ENCODE measurements at regions not wholly inside any gene's neighbourhood (a gene's known extent, or its start where the extent isn't known, plus 50 kb on each side); places are given as distances from the start of the nearest gene placed in this dataset.

DNA sequence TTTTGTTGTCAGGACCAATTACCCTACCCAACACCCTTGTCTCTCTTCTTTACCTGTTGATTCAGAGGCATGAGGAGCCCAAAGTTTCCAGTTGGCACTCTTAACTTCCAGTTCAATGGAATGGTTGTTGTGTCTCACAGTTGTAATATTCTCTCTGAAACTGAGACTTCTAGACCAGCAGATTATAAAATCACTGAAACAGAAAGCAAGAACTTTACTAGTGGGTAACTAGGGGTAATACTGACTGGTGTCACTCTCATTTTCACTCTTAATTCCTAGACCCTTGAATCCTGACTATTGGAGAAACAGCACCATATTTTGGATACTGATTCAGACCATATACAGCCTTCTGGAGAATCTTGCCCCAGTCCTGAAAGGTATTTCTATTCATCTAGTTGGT, 140.2 kb upstream of the MMS22L start:
- H3K14ac ChIP-seq (ENCODE audit: insufficient read length) = no peak overlapping the region
- H3K36me3 ChIP-seq (ENCODE audit: control insufficient read depth in 2 of 4, insufficient read depth in 4 of 4, low read length in 3 of 4) = no peaks in the 10 kb centered on the region
- CTCF ChIA-PET (ENCODE audit: partially characterized antibody) = no interaction called here
- no peaks in the 10 kb centered on the region for H3K4me1 ChIP-seq (replicated peaks in 1 of 4; ENCODE audit: control insufficient read depth in 3 of 4, insufficient read depth in 4 of 4, low read length in 3 of 4)
- H2BK12ac ChIP-seq (ENCODE audit: low read depth, low read length) = no peak overlapping the region
- no peak overlapping the region for H2BK120ac ChIP-seq (replicated peaks; ENCODE audit: low read depth, low read length)
- H3K79me2 ChIP-seq (ENCODE audit: control insufficient read depth in 1 of 2, insufficient read depth in 2 of 2, low read length in 2 of 2) = no peaks in the 10 kb centered on the region
- H4K91ac ChIP-seq (replicated peaks; ENCODE audit: insufficient read length, low read length) = no peak overlapping the region
- POLR2A ChIA-PET (ENCODE audit: partially characterized antibody) = no interaction called here
- peaks cover 0 to 7% (median 2%) of the 10 kb centered on the region in 4 experiments; a peak in 3 of 7 replicates for H3K27me3 ChIP-seq (replicated peaks in 1 of 4; ENCODE audit: control insufficient read depth in 3 of 4, extremely low read depth in 1 of 4, insufficient read depth in 3 of 4, low read length in 3 of 4)
- H3K4me2 ChIP-seq (ENCODE audit: insufficient read depth in 1 of 2, low read depth in 2 of 2, low read length in 2 of 2) = no peak overlapping the region
- no peak overlapping the region for H2BK5ac ChIP-seq (ENCODE audit: low read depth, low read length)
- no peak overlapping the region for H4K5ac ChIP-seq (ENCODE audit: insufficient read length, low read depth, low read length)
- no peaks in the 10 kb centered on the region for H4K20me1 ChIP-seq (replicated peaks in 1 of 2; ENCODE audit: control insufficient read depth in 1 of 2, insufficient read depth in 2 of 2, low read length in 2 of 2)
- H3K9me3 ChIP-seq (ENCODE audit: insufficient read depth in 2 of 2, low read depth in 1 of 2, low read length in 1 of 2) = no peaks in the 10 kb centered on the region
- no peak overlapping the region for H3K56ac ChIP-seq (replicated peaks; ENCODE audit: insufficient read length, low read depth, low read length)
- no peak overlapping the region for H3K18ac ChIP-seq (ENCODE audit: extremely low read depth, low read length)
- no peak overlapping the region for H2AK5ac ChIP-seq (ENCODE audit: low read depth, low read length)
- no peak overlapping the region for H3K4ac ChIP-seq (replicated peaks; ENCODE audit: insufficient read length, low read depth, low read length)
- no peak overlapping the region for H2AFZ ChIP-seq (ENCODE audit: low read length)
- no peak for TF ChIP-seq SIX5 (IDR thresholded peaks at IDR 0.05; ENCODE audit: low read depth, low read length)
- TF ChIP-seq HDAC6 (IDR thresholded peaks at IDR 0.05; ENCODE audit: low read depth, low read length) = no peak
- no peak for TF ChIP-seq SIN3A (conservative IDR thresholded peaks at IDR 0.05 in 1 of 2, IDR thresholded peaks at IDR 0.05 in 1 of 2; ENCODE audit: low read depth in 1 of 2, low read length in 2 of 2)
- no peak for TF ChIP-seq CREB1 (IDR thresholded peaks at IDR 0.05)
- TF ChIP-seq CEBPB (IDR thresholded peaks at IDR 0.05; ENCODE audit: low read depth, low read length) = no peak
- TF ChIP-seq FOSL1 (IDR thresholded peaks at IDR 0.05; ENCODE audit: insufficient read depth, low read depth, low read length) = no peak
- TF ChIP-seq USF2 (IDR thresholded peaks at IDR 0.05; ENCODE audit: low read length) = no peak
- no peak for TF ChIP-seq BACH1 (IDR thresholded peaks at IDR 0.05; ENCODE audit: low read length)
- TF ChIP-seq TEAD4 (IDR thresholded peaks at IDR 0.05; ENCODE audit: low read depth, low read length) = no peak
- TF ChIP-seq SP2 (IDR thresholded peaks at IDR 0.05; ENCODE audit: low read length) = no peak
- TF ChIP-seq NRF1 (IDR thresholded peaks at IDR 0.05; ENCODE audit: low read depth, low read length) = no peak
- TF ChIP-seq POU5F1 (IDR thresholded peaks at IDR 0.05; ENCODE audit: low read depth, low read length) = no peak
- TF ChIP-seq SP4 (IDR thresholded peaks at IDR 0.05; ENCODE audit: low read length) = no peak
- no peak for FAIRE-seq
- no peak overlapping the region for H3K23ac ChIP-seq (ENCODE audit: insufficient read length)
- no peak overlapping the region for H3K27ac ChIP-seq (ENCODE audit: low read depth, low read length)
- no peak overlapping the region for H2BK20ac ChIP-seq (ENCODE audit: low read length)
- no peaks in the 10 kb centered on the region for H3K79me1 ChIP-seq (ENCODE audit: low read depth, low read length)
- no peak overlapping the region for H3K4me3 ChIP-seq (ENCODE audit: extremely low read depth in 1 of 4, insufficient read depth in 2 of 4, low read depth in 3 of 4, low read length in 4 of 4)
- no peaks in the 10 kb centered on the region for H3K23me2 ChIP-seq (ENCODE audit: low read depth, low read length)
- no peak overlapping the region for H2BK15ac ChIP-seq (ENCODE audit: low read length)
- H3K9ac ChIP-seq (replicated peaks in 1 of 4; ENCODE audit: extremely low read depth in 1 of 4, low read depth in 3 of 4, low read length in 3 of 4) = no peak overlapping the region
- H4K8ac ChIP-seq (ENCODE audit: extremely low read depth, insufficient read depth, low read length) = no peak overlapping the region
- DNase-seq (ENCODE audit: low read depth in 1 of 2, low spot score in 2 of 2) = no peak
